H1 (cell line): ENCODE measurements at regions not wholly inside any gene's neighbourhood (a gene's known extent, or its start where the extent isn't known, plus 50 kb on each side); places are given as distances from the start of the nearest gene placed in this dataset.

ENCODE experiments used
- CTCF ChIA-PET: fragments of 300-600 bp; sonication (Branson Sonifier 250); formaldehyde crosslinking; loops from one replicate; lab custom pipeline; 2021; ENCODE audit not compliant: partially characterized antibody; lab: Charles Lee
- POLR2A ChIA-PET: fragments of 300-600 bp; sonication (Branson Sonifier 250); formaldehyde crosslinking; loops from one replicate; lab custom pipeline; 2021; ENCODE audit warnings: inconsistent platforms; ENCODE audit not compliant: partially characterized antibody; lab: Charles Lee
- DNase-seq, 2 experiments: peaks; one replicate each; pipeline versions ENCODE4 v3.0.0 to v3.0.0-alpha.2; 2010 to 2022; ENCODE audit warnings: low spot score in 2 of 2, low read depth in 1 of 2, mixed read lengths in 1 of 2
- FAIRE-seq: peaks from 2 replicates; lab custom pipeline; 2011; peaks lifted over from hg19 to GRCh38; lab: Jason Lieb, UNC
- H2AFZ ChIP-seq: 2 replicates; pipeline ENCODE4 v1.8.1; 2012; ENCODE audit warnings: low read length, inconsistent platforms
- H2AK5ac ChIP-seq: 2 replicates; pipeline ENCODE4 v1.6.1; 2013; ENCODE audit warnings: low read depth, low read length
- H2BK120ac ChIP-seq: replicated peaks from 2 replicates; pipeline ENCODE3; 2013; ENCODE audit warnings: low read depth, low read length, inconsistent platforms
- H2BK12ac ChIP-seq: 2 replicates; pipeline ENCODE4 v1.6.1; 2013; ENCODE audit warnings: low read depth, low read length
- H2BK15ac ChIP-seq: 2 replicates; pipeline ENCODE4 v1.6.1; 2013; ENCODE audit warnings: low read length
- H2BK20ac ChIP-seq: 2 replicates; pipeline ENCODE4 v1.6.1; 2013; ENCODE audit warnings: low read length
- H2BK5ac ChIP-seq: 2 replicates; pipeline ENCODE4 v1.6.1; 2013; ENCODE audit warnings: low read depth, low read length
- H3K14ac ChIP-seq: 2 replicates; pipeline ENCODE4 v1.6.1; 2013; ENCODE audit warnings: inconsistent platforms; ENCODE audit not compliant: insufficient read length
- H3K18ac ChIP-seq: 2 replicates; pipeline ENCODE4 v1.6.1; 2013; ENCODE audit warnings: low read length; ENCODE audit errors: extremely low read depth
- H3K23ac ChIP-seq: 2 replicates; pipeline ENCODE4 v1.6.1; 2013; ENCODE audit warnings: inconsistent platforms; ENCODE audit not compliant: insufficient read length
- H3K23me2 ChIP-seq: 2 replicates; pipeline ENCODE4 v1.6.1; 2013; ENCODE audit warnings: low read depth, low read length
- H3K27ac ChIP-seq: 2 replicates; pipeline ENCODE4 v1.6.1; 2011; ENCODE audit warnings: low read depth, low read length, inconsistent platforms
- H3K27me3 ChIP-seq, 4 experiments: replicated peaks in 1 of 4; 1 replicate in 1 of 4; 2 replicates in 3 of 4; pipeline versions ENCODE4 v1.6.1 to v1.8.1; 2011 to 2013; ENCODE audit warnings: low read length in 3 of 4, mild to moderate bottlenecking in 3 of 4, inconsistent platforms in 2 of 4, mixed read lengths in 2 of 4, moderate library complexity in 1 of 4; ENCODE audit not compliant: control insufficient read depth in 3 of 4, insufficient read depth in 3 of 4; ENCODE audit errors: extremely low read depth in 1 of 4
- H3K36me3 ChIP-seq, 4 experiments: 2 replicates each; pipeline versions ENCODE4 v1.6.1 to v1.8.1; 2011 to 2013; ENCODE audit warnings: mild to moderate bottlenecking in 4 of 4, low read length in 3 of 4, moderate library complexity in 2 of 4, control low read depth in 1 of 4, inconsistent platforms in 1 of 4; ENCODE audit not compliant: insufficient read depth in 4 of 4, control insufficient read depth in 2 of 4
- H3K4ac ChIP-seq: replicated peaks from 2 replicates; pipeline ENCODE3; 2013; ENCODE audit warnings: low read length, low read depth, mixed read lengths, inconsistent platforms; ENCODE audit not compliant: insufficient read length
- H3K4me1 ChIP-seq, 4 experiments: replicated peaks in 1 of 4; 1 replicate in 1 of 4; 2 replicates in 3 of 4; pipeline versions ENCODE4 v1.6.1 to v1.8.1; 2011 to 2013; ENCODE audit warnings: low read length in 3 of 4, inconsistent platforms in 2 of 4, mixed read lengths in 1 of 4; ENCODE audit not compliant: insufficient read depth in 4 of 4, control insufficient read depth in 3 of 4
- H3K4me2 ChIP-seq, 2 experiments: 2 replicates each; pipeline versions ENCODE4 v1.6.1 to v1.8.1; 2011 to 2013; ENCODE audit warnings: low read depth in 2 of 2, low read length in 2 of 2, control low read depth in 1 of 2, inconsistent platforms in 1 of 2, mild to moderate bottlenecking in 1 of 2; ENCODE audit not compliant: insufficient read depth in 1 of 2
- H3K4me3 ChIP-seq, 4 experiments: fragments of 200-600, 300-600 bp in 1 of 4; sonication (generic), shearing (Covaris generic), sonication (Bioruptor Twin) in 1 of 4; 2 replicates each; pipeline versions ENCODE4 v1.5.1 to v1.8.1; 2011 to 2016; ENCODE audit warnings: low read length in 4 of 4, low read depth in 3 of 4, control low read depth in 2 of 4, inconsistent platforms in 2 of 4, mild to moderate bottlenecking in 2 of 4, mixed read lengths in 1 of 4, moderate library complexity in 1 of 4; ENCODE audit not compliant: insufficient read depth in 2 of 4; ENCODE audit errors: extremely low read depth in 1 of 4
- H3K56ac ChIP-seq: replicated peaks from 2 replicates; pipeline ENCODE3; 2013; ENCODE audit warnings: low read depth, mild to moderate bottlenecking, mixed read lengths, low read length, inconsistent platforms; ENCODE audit not compliant: insufficient read length
- H3K79me1 ChIP-seq: 2 replicates; pipeline ENCODE4 v1.6.1; 2013; ENCODE audit warnings: low read depth, low read length, control low read depth
- H3K79me2 ChIP-seq, 2 experiments: 2 replicates each; pipeline versions ENCODE4 v1.6.1 to v1.8.1; 2012 to 2013; ENCODE audit warnings: low read length in 2 of 2, mild to moderate bottlenecking in 2 of 2, inconsistent platforms in 1 of 2; ENCODE audit not compliant: insufficient read depth in 2 of 2, control insufficient read depth in 1 of 2
- H3K9ac ChIP-seq, 4 experiments: replicated peaks in 1 of 4; 1 replicate in 1 of 4; 2 replicates in 3 of 4; pipeline versions ENCODE4 v1.6.1 to v1.8.1; 2011 to 2013; ENCODE audit warnings: low read depth in 3 of 4, low read length in 3 of 4, control low read depth in 2 of 4, mild to moderate bottlenecking in 2 of 4, moderate library complexity in 2 of 4, inconsistent platforms in 1 of 4; ENCODE audit errors: extremely low read depth in 1 of 4
- H3K9me3 ChIP-seq, 2 experiments: 2 replicates each; pipeline versions ENCODE4 v1.6.1 to v1.8.1; 2012 to 2013; ENCODE audit warnings: mild to moderate bottlenecking in 2 of 2, moderate library complexity in 2 of 2, control low read depth in 1 of 2, inconsistent platforms in 1 of 2, low read depth in 1 of 2, low read length in 1 of 2, mixed read lengths in 1 of 2; ENCODE audit not compliant: insufficient read depth in 2 of 2
- H4K20me1 ChIP-seq, 2 experiments: replicated peaks in 1 of 2; 2 replicates each; pipeline versions ENCODE3 to v1.8.1; 2011 to 2013; ENCODE audit warnings: inconsistent platforms in 2 of 2, low read length in 2 of 2, mild to moderate bottlenecking in 1 of 2; ENCODE audit not compliant: insufficient read depth in 2 of 2, control insufficient read depth in 1 of 2
- H4K5ac ChIP-seq: 2 replicates; pipeline ENCODE4 v1.6.1; 2013; ENCODE audit warnings: low read length, low read depth, mixed read lengths, inconsistent platforms; ENCODE audit not compliant: insufficient read length
- H4K8ac ChIP-seq: 2 replicates; pipeline ENCODE4 v1.8.0; 2013; ENCODE audit warnings: mild to moderate bottlenecking, moderate library complexity, low read length, inconsistent platforms; ENCODE audit not compliant: insufficient read depth; ENCODE audit errors: extremely low read depth
- H4K91ac ChIP-seq: replicated peaks from 2 replicates; pipeline ENCODE3; 2013; ENCODE audit warnings: low read length, mixed read lengths, inconsistent platforms; ENCODE audit not compliant: insufficient read length
- CHD2 ChIP-seq: IDR thresholded peaks from 2 replicates; pipeline ENCODE4 v1.6.1; 2012; ENCODE audit warnings: low read length, improper control_type of control experiment
- FOSL1 ChIP-seq: IDR thresholded peaks from 2 replicates; pipeline ENCODE4 v1.6.1; 2011; ENCODE audit warnings: mild to moderate bottlenecking, low read depth, low read length, moderate library complexity; ENCODE audit not compliant: insufficient read depth
- GABPA ChIP-seq: IDR thresholded peaks from 2 replicates; pipeline ENCODE4 v1.6.1; 2011; ENCODE audit warnings: mild to moderate bottlenecking, low read length, moderate library complexity, borderline replicate concordance; ENCODE audit not compliant: insufficient read depth
- RNF2 ChIP-seq: fragments of 200-900, 300-1000 bp; sonication (generic); IDR thresholded peaks from 2 replicates; pipeline ENCODE4 v1.7.1; 2016; ENCODE audit warnings: borderline replicate concordance, low read depth, mild to moderate bottlenecking, antibody characterized with exemption, low read length; ENCODE audit not compliant: poor library complexity, severe bottlenecking; ENCODE audit errors: missing control alignments
- SIX5 ChIP-seq: IDR thresholded peaks from 2 replicates; pipeline ENCODE4 v1.6.1; 2011; ENCODE audit warnings: mild to moderate bottlenecking, low read depth, low read length
- TBP ChIP-seq: IDR thresholded peaks from 2 replicates; pipeline ENCODE4 v1.6.1; 2011; ENCODE audit warnings: low read depth, low read length, improper control_type of control experiment
- TCF12 ChIP-seq: IDR thresholded peaks from 2 replicates; pipeline ENCODE4 v1.6.1; 2011; ENCODE audit warnings: low read depth, mild to moderate bottlenecking, low read length
- WGBS, 2 experiments: shearing (Covaris generic) in 1 of 2; methylation state at CpG; one replicate each; pipeline versions ENCODE4 v1.1.6 to v1.1.7; 2013 to 2015; ENCODE audit warnings: low lambda C conversion rate in 2 of 2, mixed read lengths in 2 of 2, inconsistent platforms in 1 of 2, low coverage in 1 of 2, missing lambda C conversion rate in 1 of 2; ENCODE audit not compliant: insufficient replicate concordance in 2 of 2, insufficient coverage in 1 of 2, insufficient read length in 1 of 2; ENCODE audit errors: extremely low coverage in 1 of 2, missing lambda C conversion rate in 1 of 2; 5-methylcytosine and 5-hydroxymethylcytosine counted together
- TF ChIP-seq, protein P1 (sequence below): IDR thresholded peaks from 2 replicates; pipeline ENCODE4 v1.6.1; 2011; ENCODE audit warnings: low read depth, mild to moderate bottlenecking, low read length; ENCODE audit not compliant: insufficient read depth

DNA sequence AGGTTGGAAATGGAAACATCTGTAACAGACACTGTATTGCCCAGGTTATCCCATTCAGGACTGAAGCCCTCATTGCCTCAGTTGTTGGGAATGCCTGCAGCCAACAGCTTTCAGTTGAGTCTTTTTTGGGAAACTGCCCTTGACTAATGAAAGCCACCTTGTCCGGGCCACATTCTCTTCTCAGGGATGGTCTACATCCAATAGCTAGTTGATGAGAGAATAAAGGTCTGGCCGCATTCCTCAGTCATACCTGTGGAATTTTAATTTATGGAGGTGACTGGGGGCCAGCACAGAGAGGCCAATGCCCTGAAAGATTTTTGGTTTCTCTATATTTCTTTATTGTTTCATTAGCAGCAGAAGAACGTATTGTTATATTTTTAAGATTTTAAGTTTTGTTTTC lies 147.6 kb upstream of the MSX1 start:
- H4K5ac ChIP-seq: no peak overlapping the region
- H3K14ac ChIP-seq: no peak overlapping the region
- no peaks in the 10 kb centered on the region for H3K79me2 ChIP-seq
- no peak overlapping the region for H3K56ac ChIP-seq
- no peak overlapping the region for H3K9ac ChIP-seq
- H3K4me2 ChIP-seq: no peak overlapping the region
- no peak overlapping the region for H3K18ac ChIP-seq
- H3K79me1 ChIP-seq: no peaks in the 10 kb centered on the region
- 87% methylated on average over 3 of the region's 3 CpGs; no CpG with 5 or more reads in 1 of the 2 experiments for WGBS, 2 experiments
- no peak overlapping the region for H3K4ac ChIP-seq
- H2AK5ac ChIP-seq: no peak overlapping the region
- no peak overlapping the region for H3K4me3 ChIP-seq
- FAIRE-seq: no peak
- H2AFZ ChIP-seq: no peak overlapping the region
- no peak overlapping the region for H2BK15ac ChIP-seq
- H3K4me1 ChIP-seq: peaks cover 0 to 4% (median 0%) of the 10 kb centered on the region in 4 experiments; a peak in 1 of 7 replicates
- H2BK5ac ChIP-seq: no peak overlapping the region
- peaks cover 0 to 3% (median 2%) of the 10 kb centered on the region in 4 experiments; a peak in 3 of 7 replicates for H3K27me3 ChIP-seq
- no peak overlapping the region for H2BK12ac ChIP-seq
- peaks cover 1 to 2% of the 10 kb centered on the region in 2 experiments for H4K20me1 ChIP-seq
- H4K91ac ChIP-seq: no peak overlapping the region
- ChIA-PET CTCF (interaction anchor here (0.6 to 1.6 kb wide), 7 partner anchors 9 to 92 kb away, joined by 3 to 7 read pairs (median 3); no protein-coding TSS in a partner anchor), POLR2A (interaction anchor here (1.1 to 1.6 kb wide), 2 partner anchors 9 to 13 kb away, joined by 3 read pairs; no protein-coding TSS in a partner anchor)
- no peak overlapping the region for H3K23ac ChIP-seq
- H3K23me2 ChIP-seq: no peaks in the 10 kb centered on the region
- no peak overlapping the region for H4K8ac ChIP-seq
- H2BK20ac ChIP-seq: no peak overlapping the region
- no peak overlapping the region for H2BK120ac ChIP-seq
- TF ChIP-seq SIX5: no peak
- TF ChIP-seq TBP: no peak
- no peak for TF ChIP-seq CHD2
- TF ChIP-seq, protein P1, sequence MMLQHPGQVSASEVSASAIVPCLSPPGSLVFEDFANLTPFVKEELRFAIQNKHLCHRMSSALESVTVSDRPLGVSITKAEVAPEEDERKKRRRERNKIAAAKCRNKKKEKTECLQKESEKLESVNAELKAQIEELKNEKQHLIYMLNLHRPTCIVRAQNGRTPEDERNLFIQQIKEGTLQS: no peak
- no peak for TF ChIP-seq TCF12
- no peak for TF ChIP-seq RNF2
- TF ChIP-seq GABPA: no peak
- no peak for TF ChIP-seq FOSL1
- no peak overlapping the region for H3K27ac ChIP-seq
- no peaks in the 10 kb centered on the region for H3K36me3 ChIP-seq
- DNase-seq: no peak
- no peaks in the 10 kb centered on the region for H3K9me3 ChIP-seq
